ENCODE measurements at regions not wholly inside any gene's neighbourhood (a gene's known extent, or its start where the extent isn't known, plus 50 kb on each side); places are given as distances from the start of the nearest gene placed in this dataset.
"Not testable (repeated sequence)": the region's sequence is repeated elsewhere in the genome, so short reads cannot be mapped to it uniquely, and the experiment has no call there.

GRCh38 chr4:79850626-79851025, 222.4 kb downstream of the ANTXR2 start:
- DNase-seq: no peak

DNA sequence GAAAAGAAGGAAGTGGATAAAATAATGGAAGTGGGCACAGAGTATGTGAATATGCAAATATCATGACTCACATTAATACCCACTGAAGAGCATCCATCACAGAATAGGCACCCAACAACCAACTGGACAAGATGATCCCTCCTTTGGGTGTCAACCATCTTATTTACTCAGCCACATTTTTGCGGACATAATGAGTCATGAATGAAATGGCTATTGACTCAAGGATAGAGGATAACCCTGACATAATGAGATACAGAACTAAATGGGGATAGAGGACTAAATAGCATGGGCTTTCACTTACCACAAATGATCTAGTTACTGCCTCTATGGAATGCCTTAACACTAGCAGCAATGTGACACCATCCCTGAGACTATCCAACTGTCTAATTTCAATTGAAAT, 224.7 kb downstream of the ANTXR2 start:
- DNase-seq: no peak

DNA sequence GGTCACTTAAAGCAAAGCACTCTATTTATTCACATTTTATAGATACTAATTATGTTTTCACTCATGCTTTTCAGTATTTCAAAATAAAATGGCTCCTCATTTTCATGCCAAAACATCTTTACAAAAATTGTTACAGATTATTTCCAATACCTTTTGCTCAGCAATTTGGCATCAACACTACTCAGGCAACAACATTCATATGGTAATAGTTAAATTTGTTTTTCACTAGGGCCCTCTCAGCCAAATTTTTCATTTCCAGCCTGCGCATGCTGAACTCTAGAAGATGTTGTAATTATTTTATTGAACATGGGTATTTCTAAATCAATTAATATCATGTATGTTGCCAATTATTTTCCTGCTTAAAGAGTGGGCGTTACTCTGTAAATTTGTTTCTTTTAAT, 225.6 kb downstream of the ANTXR2 start:
- DNase-seq: no peak

GRCh38 chr4:79842162-79842561, 230.9 kb downstream of the ANTXR2 start:
- no peak for DNase-seq

GRCh38 chr4:79833857-79834256, 239.2 kb downstream of the ANTXR2 start:
- DNase-seq: no peak

- no peak for DNase-seq
Observed at GRCh38 chr4:79831701-79832514, 241.1 kb downstream of the ANTXR2 start.

GRCh38 chr4:79831119-79831528, 241.9 kb downstream of the ANTXR2 start:
- no peak for DNase-seq

GRCh38 chr4:79827283-79827682, 245.7 kb downstream of the ANTXR2 start:
- DNase-seq: no peak

DNA sequence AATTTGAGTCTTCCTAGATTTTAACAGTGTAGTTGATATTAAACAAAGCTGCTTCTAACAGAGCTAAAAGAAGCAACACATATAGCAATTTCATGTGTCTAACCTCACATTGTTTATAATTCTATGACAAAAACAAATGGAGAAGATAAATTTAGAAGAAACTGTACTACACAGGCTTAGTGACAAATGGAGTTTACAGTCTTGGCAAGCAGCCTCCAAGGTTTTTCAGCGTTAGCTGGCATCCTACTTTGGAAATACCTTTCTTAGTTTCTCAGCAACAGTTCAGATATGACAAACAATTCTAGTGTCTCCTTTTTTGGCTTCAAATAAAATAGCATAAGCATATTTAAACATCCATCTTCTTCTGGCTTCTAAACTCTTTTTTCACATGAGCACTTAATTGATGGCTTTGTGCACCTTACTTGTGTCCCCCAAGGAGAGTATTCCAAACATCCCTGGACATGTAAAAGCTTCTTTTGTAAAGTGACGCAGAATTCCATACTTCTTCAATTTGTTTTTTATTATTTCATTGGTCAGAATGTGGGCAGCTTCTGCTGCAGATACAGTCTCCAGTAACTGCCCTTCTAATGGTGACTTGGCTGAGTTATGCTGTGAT, 249.8 kb downstream of the ANTXR2 start:
- no peak for DNase-seq

GRCh38 chr4:79820427-79820826, 252.6 kb downstream of the ANTXR2 start:
- DNase-seq: no peak

GRCh38 chr4:79807933-79808332, 265.1 kb downstream of the ANTXR2 start:
- DNase-seq: not testable (repeated sequence)

GRCh38 chr4:79798047-79798446, 275.0 kb downstream of the ANTXR2 start:
- DNase-seq: no peak

- no peak for DNase-seq
Observed at GRCh38 chr4:79796948-79797347, 276.1 kb downstream of the ANTXR2 start.

DNA sequence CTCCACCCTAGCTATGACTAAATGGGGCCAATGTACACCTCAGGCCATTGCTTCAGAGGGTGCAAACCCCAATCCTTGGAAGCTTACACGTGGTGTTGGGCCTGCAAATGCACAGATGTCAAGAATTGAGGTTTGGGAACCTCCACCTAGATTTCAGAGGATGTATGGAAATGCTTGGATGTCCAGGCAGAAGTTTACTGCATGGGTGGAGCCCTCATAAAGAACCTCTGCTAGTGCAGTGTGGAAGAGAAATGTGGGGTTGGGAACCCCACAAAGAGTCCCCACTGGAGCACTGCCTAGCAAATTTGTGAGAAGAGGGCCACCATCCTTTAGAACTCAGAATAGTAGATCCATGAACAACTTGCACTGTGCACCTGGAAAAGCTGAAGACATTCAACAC, 284.1 kb downstream of the ANTXR2 start:
- no peak for DNase-seq

DNA sequence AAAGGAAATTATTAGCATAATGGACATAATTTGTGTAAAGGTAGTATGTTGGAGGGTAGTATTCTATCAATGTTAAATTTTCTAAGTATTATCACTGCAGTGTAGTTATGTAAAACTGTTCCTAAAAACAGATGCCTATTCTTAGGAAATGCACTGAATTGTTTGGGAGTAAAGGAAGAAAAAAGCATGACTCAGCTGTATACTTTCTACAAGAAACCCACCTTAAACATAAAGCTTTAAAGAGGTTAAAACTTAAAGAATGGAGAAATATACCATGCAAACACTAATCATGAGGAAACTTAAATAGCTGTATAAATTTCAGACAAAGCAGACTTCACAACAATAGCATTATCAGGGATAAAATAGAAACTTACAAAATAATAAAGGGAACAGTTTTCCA, 292.9 kb downstream of the ANTXR2 start:
- DNase-seq: no peak

DNA sequence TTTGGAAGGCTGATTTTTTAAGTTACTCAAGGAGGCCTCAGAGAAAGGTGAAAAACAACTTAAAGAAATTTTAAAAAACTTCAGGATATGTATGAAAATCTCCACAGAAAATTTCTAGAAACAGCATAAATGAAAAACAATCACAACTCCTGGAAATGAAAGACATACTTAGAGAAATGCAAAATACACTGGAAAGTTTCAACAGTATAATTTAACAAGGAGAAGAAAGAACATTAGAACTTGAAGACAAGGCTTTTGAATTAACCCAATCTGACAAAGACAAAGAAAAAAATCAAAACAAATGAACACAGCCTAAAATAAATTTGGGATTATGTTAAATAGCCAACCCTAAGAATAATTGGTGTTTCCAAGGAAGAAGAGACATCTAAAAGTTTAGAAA, 300.5 kb downstream of the ANTXR2 start:
- no peak for DNase-seq

GRCh38 chr4:79764120-79764519, 308.9 kb downstream of the ANTXR2 start:
- DNase-seq: no peak

DNA sequence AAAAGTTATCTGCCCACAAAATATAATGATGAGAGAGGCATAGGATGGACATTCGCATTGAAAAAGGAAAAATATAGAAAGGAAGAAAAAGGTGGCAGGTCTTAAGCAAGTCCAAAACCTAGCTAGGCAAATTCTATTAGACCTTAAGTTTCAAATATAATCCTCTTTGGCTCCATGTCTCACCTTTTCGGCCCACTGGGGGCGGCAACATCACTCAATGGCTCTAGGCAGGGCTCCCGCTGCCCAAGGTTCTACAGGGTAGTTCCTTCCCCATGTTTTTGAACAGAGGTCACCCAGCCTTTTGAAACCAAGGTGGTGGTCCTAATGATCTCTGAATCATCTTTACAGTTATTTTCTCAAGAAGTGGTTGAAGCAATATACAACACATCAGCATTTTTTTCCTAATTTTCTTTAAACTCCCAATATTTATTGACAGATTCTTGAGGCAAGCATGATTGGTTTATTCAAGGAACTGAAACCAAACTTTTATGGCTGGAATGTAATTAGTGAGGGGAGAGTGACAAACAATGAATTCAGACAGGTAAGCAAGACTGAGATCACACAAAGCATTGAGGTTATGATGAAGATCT, 309.4 kb downstream of the ANTXR2 start:
- no peak for DNase-seq

DNA sequence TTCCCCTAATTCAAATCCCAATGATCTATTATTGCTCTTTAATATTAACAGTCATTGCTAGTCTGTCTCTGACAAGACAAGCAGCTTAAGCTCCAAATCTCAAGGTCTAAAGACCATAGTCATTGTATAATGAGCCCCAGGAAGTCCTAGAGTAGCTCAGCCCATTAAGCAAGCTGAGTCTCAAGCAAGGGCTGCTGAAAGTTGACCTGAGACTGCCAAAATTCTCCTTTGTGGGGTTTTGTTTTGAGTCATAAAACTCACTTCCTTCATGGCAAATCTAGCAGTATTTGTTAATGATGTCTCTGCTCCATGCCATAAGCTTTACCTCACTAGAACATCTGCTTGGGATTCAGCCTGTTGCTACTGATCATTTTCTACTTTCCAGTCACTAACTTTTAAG, 313.2 kb downstream of the ANTXR2 start:
- DNase-seq: no peak

GRCh38 chr4:79757600-79757999, 315.4 kb downstream of the ANTXR2 start:
- no peak for DNase-seq

DNA sequence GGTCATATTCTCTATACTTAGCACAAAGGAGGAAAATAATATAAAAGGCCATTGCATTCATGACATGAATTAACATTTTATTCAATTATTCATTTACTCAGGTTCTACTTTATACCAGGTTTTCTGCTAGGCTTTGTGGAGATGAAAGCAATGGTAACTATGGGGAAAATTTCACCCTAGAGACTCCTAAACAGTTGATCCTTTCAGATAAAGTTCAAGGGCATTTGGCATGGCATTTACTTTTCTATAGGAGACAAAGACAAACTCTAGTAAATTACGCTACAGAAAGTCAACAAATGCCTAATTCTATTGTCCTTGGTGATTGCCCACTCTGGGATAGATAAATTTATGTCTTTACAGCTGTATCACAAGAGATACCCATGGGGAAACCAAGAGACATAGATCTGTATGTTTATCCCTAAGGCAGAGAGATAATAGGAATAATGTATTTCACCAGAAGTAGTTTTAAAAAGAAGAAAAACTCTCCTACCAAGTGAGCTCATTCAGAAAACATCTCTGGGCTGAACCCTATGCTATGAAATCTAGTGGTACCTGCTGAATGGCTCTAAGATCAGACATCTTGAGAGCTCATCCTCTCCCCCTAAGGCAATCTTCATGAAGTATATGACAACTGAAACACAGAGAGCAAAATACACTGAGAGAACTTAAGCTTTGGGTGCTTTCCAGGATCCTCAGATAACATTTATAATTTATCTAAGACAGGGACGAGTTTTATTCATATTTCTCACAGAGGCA, 316.7 kb downstream of the ANTXR2 start:
- no peak for DNase-seq

- DNase-seq: no peak
Observed at GRCh38 chr4:79748835-79749234, 324.2 kb downstream of the ANTXR2 start.

DNA sequence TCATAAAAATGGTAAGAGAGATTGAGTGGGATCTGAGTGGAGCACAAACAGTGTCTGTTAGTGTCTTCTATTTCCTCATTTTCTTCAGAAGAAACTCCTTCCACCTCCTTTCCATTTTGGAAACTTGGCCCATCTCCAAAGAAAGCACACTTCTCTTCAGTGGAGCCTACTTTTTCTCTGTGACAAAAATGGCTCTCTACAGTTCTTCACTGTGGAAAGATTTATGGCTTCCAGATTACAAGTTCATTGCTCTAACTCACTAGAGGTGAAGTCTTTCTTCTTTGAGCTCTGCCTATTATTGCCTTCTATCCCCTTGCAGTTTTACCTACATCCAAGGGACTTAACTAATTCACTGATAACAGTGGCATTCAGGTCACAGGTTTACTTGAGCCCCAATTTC, 325.8 kb downstream of the ANTXR2 start:
- no peak for DNase-seq

DNA sequence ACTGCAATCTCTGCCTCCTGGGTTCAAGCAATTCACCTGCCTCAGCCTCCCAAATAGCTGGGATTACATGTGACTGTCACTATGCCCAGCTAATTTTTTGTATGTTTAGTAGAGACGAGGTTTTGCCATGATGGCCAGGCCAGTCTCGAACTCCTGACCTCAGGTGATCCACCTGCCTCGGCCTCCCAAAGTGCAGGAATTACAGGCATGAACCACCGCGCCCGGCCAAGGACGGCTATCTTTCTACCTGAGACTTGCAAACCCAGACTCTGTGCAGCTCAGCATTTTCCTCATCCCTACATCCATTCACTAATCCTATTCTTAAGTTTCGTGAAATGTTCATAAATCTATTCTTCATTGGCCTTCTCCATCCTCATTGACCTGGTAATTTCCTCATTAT, 330.0 kb downstream of the ANTXR2 start:
- DNase-seq: no peak
